ENCODE measurements at regions not wholly inside any gene's neighbourhood (a gene's known extent, or its start where the extent isn't known, plus 50 kb on each side); places are given as distances from the start of the nearest gene placed in this dataset.

DNA sequence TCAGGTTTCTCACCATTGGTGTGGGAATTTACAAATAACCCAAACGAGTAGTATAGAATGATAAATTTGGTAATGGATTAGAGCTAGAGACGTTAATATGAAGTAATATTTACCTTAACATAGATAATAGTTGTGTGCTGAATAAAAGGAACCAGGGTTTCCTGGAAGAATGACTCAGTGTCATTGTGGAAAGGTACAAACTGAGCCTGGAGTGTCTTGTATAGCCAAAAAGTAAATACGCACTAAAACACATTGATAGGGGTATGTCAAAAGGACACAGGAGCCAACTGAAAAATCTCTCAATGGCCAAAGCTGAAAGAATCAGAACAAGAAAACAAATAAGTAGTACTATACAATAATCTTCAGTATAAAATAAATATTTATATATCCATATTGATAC lies 363.5 kb downstream of the SLCO4C1 start:
- no peak for DNase-seq
- H3K27ac Mint-ChIP-seq = no peak overlapping the region
- TF ChIP-seq, protein P1, sequence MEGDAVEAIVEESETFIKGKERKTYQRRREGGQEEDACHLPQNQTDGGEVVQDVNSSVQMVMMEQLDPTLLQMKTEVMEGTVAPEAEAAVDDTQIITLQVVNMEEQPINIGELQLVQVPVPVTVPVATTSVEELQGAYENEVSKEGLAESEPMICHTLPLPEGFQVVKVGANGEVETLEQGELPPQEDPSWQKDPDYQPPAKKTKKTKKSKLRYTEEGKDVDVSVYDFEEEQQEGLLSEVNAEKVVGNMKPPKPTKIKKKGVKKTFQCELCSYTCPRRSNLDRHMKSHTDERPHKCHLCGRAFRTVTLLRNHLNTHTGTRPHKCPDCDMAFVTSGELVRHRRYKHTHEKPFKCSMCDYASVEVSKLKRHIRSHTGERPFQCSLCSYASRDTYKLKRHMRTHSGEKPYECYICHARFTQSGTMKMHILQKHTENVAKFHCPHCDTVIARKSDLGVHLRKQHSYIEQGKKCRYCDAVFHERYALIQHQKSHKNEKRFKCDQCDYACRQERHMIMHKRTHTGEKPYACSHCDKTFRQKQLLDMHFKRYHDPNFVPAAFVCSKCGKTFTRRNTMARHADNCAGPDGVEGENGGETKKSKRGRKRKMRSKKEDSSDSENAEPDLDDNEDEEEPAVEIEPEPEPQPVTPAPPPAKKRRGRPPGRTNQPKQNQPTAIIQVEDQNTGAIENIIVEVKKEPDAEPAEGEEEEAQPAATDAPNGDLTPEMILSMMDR (IDR thresholded peaks at IDR 0.05) = no peak

DNA sequence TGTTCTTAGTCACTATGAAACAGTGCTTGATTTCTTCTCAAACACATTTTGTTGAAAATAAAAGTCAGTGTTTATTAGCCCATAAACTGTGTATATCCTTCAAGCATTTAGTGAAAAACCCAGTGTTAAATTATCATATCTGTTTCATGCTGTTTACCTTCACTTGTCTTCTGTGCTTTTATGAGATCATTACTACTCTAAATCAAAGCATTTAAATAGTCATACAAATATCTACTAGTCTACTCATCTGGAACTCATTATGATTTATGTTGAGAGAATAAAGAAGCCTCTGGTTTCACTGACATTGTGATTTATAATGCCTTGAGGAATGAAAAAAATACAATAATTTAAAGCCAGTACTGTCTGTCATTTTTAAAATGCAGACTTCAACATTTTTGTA lies 366.5 kb downstream of the SLCO4C1 start:
- intact Hi-C loops (cut with micrococcal nuclease) = no loop called here
- Mint-ChIP-seq H3K36me3 (ENCODE audit: low read depth) (no peaks in the 10 kb centered on the region), H3K9me3 (no peaks in the 10 kb centered on the region), H3K27me3 (no peaks in the 10 kb centered on the region), H3K4me1 (ENCODE audit: low read depth) (no peaks in the 10 kb centered on the region), H3K27ac (no peak overlapping the region), H3K4me3 (no peak overlapping the region)
- ChIA-PET CTCF (interaction anchor here (1.2 to 1.7 kb wide), 2 partner anchors 9 to 12 kb away, joined by 4 read pairs; no protein-coding TSS in a partner anchor), POLR2A (no interaction called here)
- DNase-seq (no peak), ATAC-seq (no peak)
- TF ChIP-seq, protein P1 (IDR thresholded peaks at IDR 0.05) = no peak

More for the DNA sequence above, 363.5 kb downstream of the SLCO4C1 start:
- Mint-ChIP-seq H3K36me3 (ENCODE audit: low read depth) (no peaks in the 10 kb centered on the region), H3K4me1 (ENCODE audit: low read depth) (no peaks in the 10 kb centered on the region), H3K27me3 (no peaks in the 10 kb centered on the region), H3K9me3 (no peaks in the 10 kb centered on the region), H3K4me3 (no peak overlapping the region)
- ChIA-PET POLR2A (no interaction called here), CTCF (no interaction called here)
- intact Hi-C loops (cut with micrococcal nuclease) = no loop called here
- ATAC-seq = no peak

DNA sequence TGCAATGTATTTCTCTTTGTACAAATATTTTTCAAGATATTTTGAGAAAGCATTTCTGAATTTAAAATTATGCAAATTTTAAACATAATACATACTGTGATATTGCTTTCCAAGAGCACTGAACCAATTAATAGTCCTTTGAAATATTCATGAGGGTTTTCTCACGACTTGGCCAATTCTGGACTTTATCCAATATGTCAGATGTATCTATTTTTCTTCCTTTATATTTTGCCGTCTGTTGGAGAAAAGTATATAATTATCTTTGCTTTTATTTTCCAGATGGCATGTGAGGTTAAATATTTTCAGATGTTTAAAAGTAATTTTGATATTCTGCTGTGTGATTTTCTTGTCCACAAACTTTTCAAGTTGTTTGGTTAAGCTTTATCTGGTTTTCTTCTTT lies 378.9 kb downstream of the SLCO4C1 start:
- peaks cover 2% of the 10 kb centered on the region for H3K9me3 Mint-ChIP-seq
- TF ChIP-seq, protein P1 (IDR thresholded peaks at IDR 0.05) = no peak
- H3K4me1 Mint-ChIP-seq (ENCODE audit: low read depth) = no peaks in the 10 kb centered on the region
- no peak for DNase-seq
- H3K4me3 Mint-ChIP-seq = no peak overlapping the region
- no peak for ATAC-seq
- no peaks in the 10 kb centered on the region for H3K27me3 Mint-ChIP-seq
- H3K36me3 Mint-ChIP-seq (ENCODE audit: low read depth) = no peaks in the 10 kb centered on the region
- ChIA-PET CTCF (no interaction called here), POLR2A (no interaction called here)
- no peak overlapping the region for H3K27ac Mint-ChIP-seq
- intact Hi-C loops (cut with micrococcal nuclease) = no loop called here

DNA sequence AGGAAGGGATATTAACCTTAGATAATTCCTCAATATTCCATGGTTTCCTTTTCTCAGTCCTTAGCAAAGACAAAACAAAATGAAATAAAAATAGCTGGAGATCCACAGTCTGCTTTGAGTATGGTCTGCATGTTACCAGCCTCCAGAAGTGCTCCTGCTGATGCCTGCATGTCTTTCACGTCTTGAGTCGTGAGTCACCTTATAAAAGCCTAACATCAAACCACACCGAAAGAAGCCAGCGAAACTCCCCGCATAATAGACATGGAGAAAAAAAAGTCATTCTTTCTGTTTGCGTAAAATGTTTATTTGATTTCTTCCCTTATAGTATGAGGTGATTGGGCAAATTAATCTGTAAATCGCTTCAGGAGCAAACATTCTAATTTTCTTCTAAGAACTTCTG lies 380.5 kb downstream of the SLCO4C1 start:
- no peaks in the 10 kb centered on the region for H3K27me3 Mint-ChIP-seq
- ChIA-PET CTCF (no interaction called here), POLR2A (no interaction called here)
- TF ChIP-seq, protein P1 (IDR thresholded peaks at IDR 0.05) = no peak
- H3K36me3 Mint-ChIP-seq (ENCODE audit: low read depth) = no peaks in the 10 kb centered on the region
- ATAC-seq (no peak), DNase-seq (no peak)
- H3K4me3 Mint-ChIP-seq = no peak overlapping the region
- H3K27ac Mint-ChIP-seq = no peak overlapping the region
- H3K4me1 Mint-ChIP-seq (ENCODE audit: low read depth) = no peaks in the 10 kb centered on the region
- intact Hi-C loops (cut with micrococcal nuclease) = no loop called here
- peaks cover 2% of the 10 kb centered on the region for H3K9me3 Mint-ChIP-seq

DNA sequence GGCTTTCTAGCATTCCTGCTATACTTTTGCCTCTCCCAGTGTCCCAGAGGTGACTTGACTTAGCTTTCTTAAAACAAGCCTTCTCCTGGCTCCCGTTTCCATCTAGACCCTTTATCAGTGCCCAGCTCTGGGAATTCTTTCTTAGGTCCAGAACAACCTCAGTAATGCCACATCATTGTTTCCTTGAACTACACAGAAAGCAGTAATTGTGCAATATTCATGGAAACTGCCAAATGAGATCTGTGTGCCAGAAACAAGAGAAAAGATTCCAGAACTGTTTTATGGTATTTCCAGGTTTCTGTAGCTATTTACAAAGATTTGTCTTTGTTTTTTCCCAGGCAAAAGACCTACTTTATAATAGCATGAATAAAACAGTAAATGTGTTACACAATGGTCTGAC lies 391.3 kb downstream of the SLCO4C1 start:
- Mint-ChIP-seq H3K4me1 (ENCODE audit: low read depth) (no peaks in the 10 kb centered on the region), H3K36me3 (ENCODE audit: low read depth) (no peaks in the 10 kb centered on the region), H3K27me3 (no peaks in the 10 kb centered on the region), H3K4me3 (no peak overlapping the region), H3K9me3 (no peaks in the 10 kb centered on the region), H3K27ac (no peak overlapping the region)
- intact Hi-C loops (cut with micrococcal nuclease) = no loop called here
- CTCF ChIA-PET = no interaction called here
- DNase-seq (no peak), ATAC-seq (no peak)
- TF ChIP-seq, protein P1 (IDR thresholded peaks at IDR 0.05) = no peak
- POLR2A ChIA-PET = no interaction called here
